IMR-90 (cell line): ENCODE measurements at regions not wholly inside any gene's neighbourhood (a gene's known extent, or its start where the extent isn't known, plus 50 kb on each side); places are given as distances from the start of the nearest gene placed in this dataset.

Experiments used
- ATAC-seq: fragments of 200-7000 bp; cut with Tn5 transposase; 2 replicates; pipeline ENCODE4 v1.9.1; 2020; ENCODE audit warnings: low read depth, mild to moderate bottlenecking, moderate library complexity
- BruUV-seq: library from RNA; stranded (reverse); fragments of 400-500 nt; replicated peaks from 2 replicates; lab custom pipeline; 2021; lab: Mats Ljungman, UMichigan
- CTCF ChIA-PET: fragments of 300-600 bp; formaldehyde crosslinking; extraction: SDS; loops from one replicate; lab custom pipeline; 2021; ENCODE audit warnings: antibody characterized with exemption; lab: Yijun Ruan, JAX
- POLR2A ChIA-PET: fragments of 300-600 bp; sonication (Branson Sonifier 250); formaldehyde crosslinking; loops from one replicate; lab custom pipeline; 2022; ENCODE audit warnings: antibody characterized with exemption; ENCODE audit not compliant: unreplicated experiment; lab: Charles Lee
- DNase-seq: peaks from one replicate; pipeline ENCODE4 v3.0.0; 2013
- H2AFZ ChIP-seq: replicated peaks from 2 replicates; pipeline ENCODE3; 2013; ENCODE audit warnings: low read length, mild to moderate bottlenecking; ENCODE audit not compliant: poor library complexity
- H2AK5ac ChIP-seq: 2 replicates; pipeline ENCODE4 v1.6.1; 2013; ENCODE audit warnings: low read depth, low read length, inconsistent platforms
- H2AK9ac ChIP-seq: replicated peaks from 2 replicates; pipeline ENCODE3; 2013; ENCODE audit warnings: mild to moderate bottlenecking, low read depth, low read length, moderate library complexity; ENCODE audit not compliant: poor library complexity
- H2BK120ac ChIP-seq: 2 replicates; pipeline ENCODE4 v1.6.1; 2013; ENCODE audit warnings: low read depth, low read length, inconsistent platforms
- H2BK15ac ChIP-seq: 3 replicates; pipeline ENCODE4 v1.6.1; 2013; ENCODE audit warnings: low read depth, low read length, inconsistent platforms
- H2BK20ac ChIP-seq: 2 replicates; pipeline ENCODE4 v1.6.1; 2013; ENCODE audit warnings: low read depth, mild to moderate bottlenecking, inconsistent platforms, low read length, moderate library complexity
- H2BK5ac ChIP-seq: 2 replicates; pipeline ENCODE4 v1.6.1; 2013; ENCODE audit warnings: mild to moderate bottlenecking, low read depth, low read length, inconsistent platforms; ENCODE audit not compliant: poor library complexity, severe bottlenecking
- H3K14ac ChIP-seq: replicated peaks from 2 replicates; pipeline ENCODE4 v1.6.1; 2013; ENCODE audit warnings: low read depth, low read length, inconsistent platforms
- H3K18ac ChIP-seq: 2 replicates; pipeline ENCODE4 v1.6.1; 2013; ENCODE audit warnings: low read depth, low read length, control low read depth
- H3K23ac ChIP-seq: 2 replicates; pipeline ENCODE4 v1.6.1; 2013; ENCODE audit warnings: low read depth, low read length, inconsistent platforms
- H3K27ac ChIP-seq: 2 replicates; pipeline ENCODE4 v1.5.1; 2013; ENCODE audit warnings: mild to moderate bottlenecking, control low read depth, low read length; ENCODE audit not compliant: insufficient read depth
- H3K27me3 ChIP-seq: 2 replicates; pipeline ENCODE4 v1.6.1; 2013; ENCODE audit warnings: low read length; ENCODE audit not compliant: control insufficient read depth, insufficient read depth
- H3K36me3 ChIP-seq: 2 replicates; pipeline ENCODE4 v1.6.1; 2013; ENCODE audit warnings: low read length, mixed read lengths; ENCODE audit not compliant: control insufficient read depth, insufficient read depth
- H3K4ac ChIP-seq: 2 replicates; pipeline ENCODE4 v1.6.1; 2013; ENCODE audit warnings: low read depth, low read length, inconsistent platforms
- H3K4me1 ChIP-seq: 2 replicates; pipeline ENCODE4 v1.6.1; 2013; ENCODE audit warnings: low read length, mixed read lengths; ENCODE audit not compliant: control insufficient read depth, insufficient read depth
- H3K4me2 ChIP-seq: 2 replicates; pipeline ENCODE4 v1.6.1; 2013; ENCODE audit warnings: low read depth, mild to moderate bottlenecking, control low read depth, low read length, moderate library complexity
- H3K4me3 ChIP-seq: 2 replicates; pipeline ENCODE4 v1.5.1; 2013; ENCODE audit warnings: low read depth, mild to moderate bottlenecking, control low read depth, low read length, moderate library complexity; ENCODE audit not compliant: insufficient read depth
- H3K56ac ChIP-seq: 2 replicates; pipeline ENCODE4 v1.6.1; 2013; ENCODE audit warnings: low read length, inconsistent platforms; ENCODE audit not compliant: insufficient read depth; ENCODE audit errors: extremely low read depth
- H3K79me1 ChIP-seq, 2 experiments: 2 replicates each; pipeline ENCODE4 v1.6.1; 2013; ENCODE audit warnings: low read length in 2 of 2, inconsistent platforms in 1 of 2, low read depth in 1 of 2
- H3K9ac ChIP-seq: 2 replicates; pipeline ENCODE4 v1.6.1; 2013; ENCODE audit warnings: low read depth, low read length, control low read depth
- H3K9me1 ChIP-seq: 2 replicates; pipeline ENCODE4 v1.6.1; 2013; ENCODE audit warnings: low read length, inconsistent platforms; ENCODE audit not compliant: insufficient read depth
- H3K9me3 ChIP-seq: 2 replicates; pipeline ENCODE4 v1.6.1; 2013; ENCODE audit warnings: low read length; ENCODE audit not compliant: control insufficient read depth, insufficient read depth
- H4K20me1 ChIP-seq: 2 replicates; pipeline ENCODE4 v1.6.1; 2013; ENCODE audit warnings: low read length, inconsistent platforms; ENCODE audit not compliant: insufficient read depth
- H4K5ac ChIP-seq: 2 replicates; pipeline ENCODE4 v1.6.1; 2013; ENCODE audit warnings: mild to moderate bottlenecking, low read depth, low read length, control low read depth
- H4K8ac ChIP-seq, 2 experiments: 2 replicates each; pipeline ENCODE4 v1.6.1; 2013; ENCODE audit warnings: low read depth in 2 of 2, low read length in 2 of 2, control low read depth in 1 of 2, inconsistent platforms in 1 of 2
- H4K91ac ChIP-seq: 2 replicates; pipeline ENCODE4 v1.6.1; 2013; ENCODE audit warnings: low read depth, low read length, inconsistent platforms; ENCODE audit not compliant: insufficient read depth
- MAFK ChIP-seq: IDR thresholded peaks from 2 replicates; pipeline ENCODE4 v1.6.1; 2012; ENCODE audit warnings: low read depth, low read length, improper control_type of control experiment
- RAD21 ChIP-seq: IDR thresholded peaks from 2 replicates; pipeline ENCODE4 v1.6.1; 2012; ENCODE audit warnings: low read length, improper control_type of control experiment
- SMC3 ChIP-seq: fragments of 150-350 bp; IDR thresholded peaks from 2 replicates; pipeline ENCODE4 v1.6.1; 2016; ENCODE audit warnings: low read depth, mild to moderate bottlenecking, antibody characterized with exemption, low read length, moderate library complexity
- WGBS, 2 experiments: methylation state at CpG; one replicate each; pipeline versions ENCODE4 v1.1.5 to v1.1.7; 2013; ENCODE audit warnings: missing lambda C conversion rate in 2 of 2; ENCODE audit not compliant: insufficient read length in 1 of 2; ENCODE audit errors: extremely low coverage in 2 of 2; 5-methylcytosine and 5-hydroxymethylcytosine counted together
- dilution Hi-C: fragments of 300-500 bp; cut with HindIII; formaldehyde crosslinking; loops from one replicate; pipeline ENCODE4 v1.14.3; 2018; ENCODE audit warnings: low sequenced_read_pairs; ENCODE audit not compliant: unreplicated experiment
- in situ Hi-C: fragments of 300-500 bp; cut with MboI; formaldehyde crosslinking; loops from 3 replicates; pipeline ENCODE4 v1.14.3; 2019; ENCODE audit warnings: low sequenced_read_pairs, inconsistent platforms, mixed read lengths
- intact Hi-C: fragments of 100-400 bp; cut with micrococcal nuclease; formaldehyde crosslinking; loops from 2 replicates; pipeline ENCODE4 v1.10.0; 2022
- TF ChIP-seq, protein P1 (sequence below): conservative IDR thresholded peaks from 2 replicates; pipeline ENCODE4 v1.5.1; 2012; ENCODE audit warnings: mild to moderate bottlenecking, low read depth, low read length, improper control_type of control experiment

DNA sequence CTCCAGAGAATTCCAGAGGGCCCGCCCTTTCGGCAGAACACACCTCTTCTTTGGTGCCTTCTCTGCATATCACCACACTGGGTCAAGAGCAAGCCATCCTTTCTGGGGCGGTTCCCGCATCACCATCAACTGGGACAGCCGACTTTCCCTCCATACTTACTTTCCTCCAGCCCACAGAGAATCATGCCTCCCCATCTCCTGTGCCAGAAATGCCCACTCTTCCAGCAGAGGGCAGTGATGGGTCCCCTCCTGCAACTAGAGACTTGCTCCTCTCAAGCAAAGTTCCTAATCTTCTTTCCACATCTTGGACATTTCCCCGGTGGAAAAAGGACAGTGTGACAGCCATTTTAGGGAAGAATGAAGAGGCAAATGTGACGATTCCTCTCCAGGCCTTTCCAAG is 157.7 kb downstream of the C11orf91 start:
- no peak overlapping the region for H3K4ac ChIP-seq
- ATAC-seq (peak; percentile 59; the same call in 1 of the 2 replicates), DNase-seq (peak; percentile 40)
- H2AFZ ChIP-seq, result no peak overlapping the region
- H3K9ac ChIP-seq, result no peak overlapping the region
- no peak overlapping the region for H3K23ac ChIP-seq
- WGBS, 2 experiments, result 85% methylated on average over 2 of the region's 7 CpGs; no CpG with 5 or more reads in 1 of the 2 experiments
- no peak overlapping the region; the same call in 1 of the 2 replicates for H2BK20ac ChIP-seq
- H2AK5ac ChIP-seq, result 0 out of 2 replicates have a peak overlapping the region, but pooled peaks have one; percentile 7
- no peak overlapping the region for H4K5ac ChIP-seq
- peak overlapping the region; percentile 45; the same call in 1 of the 3 replicates for H2BK15ac ChIP-seq
- H3K4me1 ChIP-seq, result peaks cover 2% of the 10 kb centered on the region; the same call in 1 of the 2 replicates
- peak overlapping the region; percentile 4; the same call in 1 of the 2 replicates for H2BK120ac ChIP-seq
- no peak overlapping the region for H3K4me3 ChIP-seq
- no peak overlapping the region for H2AK9ac ChIP-seq
- BruUV-seq, result no TSS peak
- no peaks in the 10 kb centered on the region for H3K9me3 ChIP-seq
- no peaks in the 10 kb centered on the region for H3K36me3 ChIP-seq
- H2BK5ac ChIP-seq, result no peak overlapping the region
- TF ChIP-seq SMC3 (peak; percentile 68), RAD21 (peak; percentile 66), MAFK (no peak)
- TF ChIP-seq, protein P1, sequence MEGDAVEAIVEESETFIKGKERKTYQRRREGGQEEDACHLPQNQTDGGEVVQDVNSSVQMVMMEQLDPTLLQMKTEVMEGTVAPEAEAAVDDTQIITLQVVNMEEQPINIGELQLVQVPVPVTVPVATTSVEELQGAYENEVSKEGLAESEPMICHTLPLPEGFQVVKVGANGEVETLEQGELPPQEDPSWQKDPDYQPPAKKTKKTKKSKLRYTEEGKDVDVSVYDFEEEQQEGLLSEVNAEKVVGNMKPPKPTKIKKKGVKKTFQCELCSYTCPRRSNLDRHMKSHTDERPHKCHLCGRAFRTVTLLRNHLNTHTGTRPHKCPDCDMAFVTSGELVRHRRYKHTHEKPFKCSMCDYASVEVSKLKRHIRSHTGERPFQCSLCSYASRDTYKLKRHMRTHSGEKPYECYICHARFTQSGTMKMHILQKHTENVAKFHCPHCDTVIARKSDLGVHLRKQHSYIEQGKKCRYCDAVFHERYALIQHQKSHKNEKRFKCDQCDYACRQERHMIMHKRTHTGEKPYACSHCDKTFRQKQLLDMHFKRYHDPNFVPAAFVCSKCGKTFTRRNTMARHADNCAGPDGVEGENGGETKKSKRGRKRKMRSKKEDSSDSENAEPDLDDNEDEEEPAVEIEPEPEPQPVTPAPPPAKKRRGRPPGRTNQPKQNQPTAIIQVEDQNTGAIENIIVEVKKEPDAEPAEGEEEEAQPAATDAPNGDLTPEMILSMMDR, result peak; percentile 61
- H4K20me1 ChIP-seq, result no peaks in the 10 kb centered on the region
- no peaks in the 10 kb centered on the region for H3K27me3 ChIP-seq
- intact Hi-C loops, result loop anchor here (1.0 to 5.0 kb wide), 4 partner anchors 145 to 284 kb away; no protein-coding TSS in a partner anchor
- peaks cover 27% of the 10 kb centered on the region; the same call in 1 of the 2 replicates for H3K9me1 ChIP-seq
- dilution Hi-C loops, result no loop called here
- peaks cover 0 to 18% of the 10 kb centered on the region in 2 experiments; a peak in 1 of 4 replicates for H3K79me1 ChIP-seq
- ChIA-PET POLR2A (no interaction called here), CTCF (interaction anchor here (0.6 kb wide), 1 partner anchor 163 kb away, joined by 3 read pairs; no protein-coding TSS in a partner anchor)
- no peak overlapping the region for H4K8ac ChIP-seq
- H4K91ac ChIP-seq, result no peak overlapping the region
- no peak overlapping the region for H3K56ac ChIP-seq
- no peak overlapping the region for H3K18ac ChIP-seq
- H3K14ac ChIP-seq, result peak overlapping the region; percentile 27; the same call in 1 of the 2 replicates
- in situ Hi-C loops, result no loop called here
- no peak overlapping the region for H3K4me2 ChIP-seq
- no peak overlapping the region for H3K27ac ChIP-seq
